Left colon (tissue), 2 donors: ENCODE measurements at regions not wholly inside any gene's neighbourhood (a gene's known extent, or its start where the extent isn't known, plus 50 kb on each side); places are given as distances from the start of the nearest gene placed in this dataset.
A peak's percentile ranks its signal among the peaks of the same experiment; 100 is the strongest.
"Not testable (repeated sequence)": the region's sequence is repeated elsewhere in the genome, so short reads cannot be mapped to it uniquely, and the experiment has no call there.

Experiments used
- ATAC-seq: fragments of 200-7000 bp; cut with Tn5 transposase; one replicate; pipeline ENCODE4 v1.9.1; 2020; ENCODE audit warnings: mild to moderate bottlenecking, moderate library complexity
- DNase-seq, 2 donors: peaks; one replicate each; pipeline ENCODE4 v3.0.0-alpha.2; 2020
- intact Hi-C, 2 donors: fragments of 100-400 bp; cut with DNase I in 1 of 2; cut with micrococcal nuclease in 1 of 2; formaldehyde crosslinking; loops; one replicate each; pipeline versions ENCODE4 v1.11.2 to v1.14.0; 2022; cut with DNase I, micrococcal nuclease
- donor health status: DM: no; HTN: no; CAD: no.
- donor health status: DM: yes; HTN: yes; CAD: no.

DNA sequence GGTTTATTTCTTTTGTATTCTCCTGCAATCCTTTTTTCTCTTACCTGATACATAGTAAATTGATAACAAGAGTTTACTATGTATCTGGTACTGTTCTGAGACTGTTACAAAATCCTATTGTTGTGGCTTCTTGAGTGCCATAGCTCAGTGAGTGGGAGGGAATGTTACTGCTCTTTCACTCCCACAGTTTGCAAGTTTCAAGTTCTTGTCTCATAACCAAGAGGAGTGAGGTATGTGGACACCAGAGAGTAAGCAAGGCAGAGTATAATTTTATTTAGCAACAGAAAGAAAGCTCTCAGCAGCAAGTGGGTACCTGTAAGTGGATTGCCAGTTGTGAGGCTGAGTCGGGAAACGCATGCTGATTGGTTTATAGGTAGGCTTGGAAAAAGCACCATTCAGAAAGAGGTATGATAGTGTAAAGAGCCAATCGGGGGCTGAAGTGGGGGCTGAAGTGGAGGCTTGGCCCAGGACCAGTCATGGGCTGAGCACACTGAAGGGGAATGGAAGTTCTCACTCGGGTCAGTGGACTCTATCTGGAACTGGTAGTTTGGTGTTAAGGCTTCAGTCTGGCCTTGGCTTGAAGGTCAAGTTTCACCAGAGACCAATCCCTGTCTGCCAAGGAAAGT lies 850.8 kb downstream of the TMTC2 start:
- ATAC-seq (no peak), DNase-seq (no peak)
- intact Hi-C loops: no loop called here

DNA sequence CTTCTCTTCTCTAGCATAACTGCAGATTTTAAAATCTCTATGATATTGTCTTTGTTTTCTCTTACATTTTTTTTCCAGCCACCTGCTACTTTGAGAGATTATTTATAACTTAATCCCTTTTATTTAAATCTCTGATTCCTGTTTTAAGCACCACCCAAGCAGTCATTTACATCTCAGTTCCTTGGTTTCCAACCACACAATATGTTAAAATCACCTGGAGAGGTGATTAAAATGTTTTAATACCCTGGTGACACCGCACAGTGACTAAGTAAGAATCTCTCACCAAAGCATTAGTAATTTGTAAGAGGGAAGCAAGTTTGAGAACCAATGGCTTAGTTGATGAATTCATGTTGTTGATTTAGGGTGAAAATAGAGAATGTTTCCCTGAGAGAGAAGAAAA lies 849.8 kb downstream of the TMTC2 start:
- intact Hi-C loops: no loop called here
- DNase-seq (no peak), ATAC-seq (no peak)

DNA sequence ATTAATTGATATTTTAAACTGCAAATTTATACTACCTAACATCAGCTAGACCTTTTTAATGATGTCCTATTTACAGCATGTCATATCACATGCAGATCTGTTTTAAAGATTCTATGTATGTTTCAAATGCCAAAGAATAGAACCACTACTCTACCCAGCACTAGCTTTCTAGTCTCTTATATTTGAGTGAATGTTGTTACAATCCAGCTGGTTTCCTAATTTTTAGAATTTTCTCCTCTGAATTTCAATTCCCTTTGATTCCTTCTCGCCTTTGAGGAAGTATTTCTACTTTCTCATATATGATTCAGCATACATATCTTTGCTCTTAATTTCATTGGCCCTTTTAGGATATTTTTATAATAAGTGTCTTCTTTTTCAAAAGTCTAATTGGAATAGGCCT lies 841.9 kb downstream of the TMTC2 start:
- DNase-seq (no peak), ATAC-seq (no peak)
- intact Hi-C loops: no loop called here

DNA sequence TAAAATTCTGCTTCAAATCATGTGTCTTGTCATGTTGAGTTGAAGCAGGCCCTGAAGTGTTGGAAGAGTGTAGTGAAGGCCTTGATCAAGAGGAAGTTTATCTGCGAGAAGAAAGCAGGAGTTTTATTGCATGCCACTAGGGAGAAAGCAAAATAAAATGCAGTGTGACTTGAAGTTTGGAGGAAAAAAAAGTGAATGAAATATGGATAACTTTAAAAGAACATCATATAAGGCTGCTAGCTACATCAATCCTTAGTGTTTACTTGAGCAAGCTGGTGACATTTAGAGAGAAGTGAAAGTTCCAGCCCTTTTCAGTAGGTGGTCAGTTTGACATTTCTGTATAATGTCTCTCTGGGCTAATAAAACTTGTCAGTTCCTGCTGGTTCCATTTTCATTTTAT lies 841.1 kb downstream of the TMTC2 start:
- ATAC-seq (no peak), DNase-seq (no peak)
- intact Hi-C loops: no loop called here

DNA sequence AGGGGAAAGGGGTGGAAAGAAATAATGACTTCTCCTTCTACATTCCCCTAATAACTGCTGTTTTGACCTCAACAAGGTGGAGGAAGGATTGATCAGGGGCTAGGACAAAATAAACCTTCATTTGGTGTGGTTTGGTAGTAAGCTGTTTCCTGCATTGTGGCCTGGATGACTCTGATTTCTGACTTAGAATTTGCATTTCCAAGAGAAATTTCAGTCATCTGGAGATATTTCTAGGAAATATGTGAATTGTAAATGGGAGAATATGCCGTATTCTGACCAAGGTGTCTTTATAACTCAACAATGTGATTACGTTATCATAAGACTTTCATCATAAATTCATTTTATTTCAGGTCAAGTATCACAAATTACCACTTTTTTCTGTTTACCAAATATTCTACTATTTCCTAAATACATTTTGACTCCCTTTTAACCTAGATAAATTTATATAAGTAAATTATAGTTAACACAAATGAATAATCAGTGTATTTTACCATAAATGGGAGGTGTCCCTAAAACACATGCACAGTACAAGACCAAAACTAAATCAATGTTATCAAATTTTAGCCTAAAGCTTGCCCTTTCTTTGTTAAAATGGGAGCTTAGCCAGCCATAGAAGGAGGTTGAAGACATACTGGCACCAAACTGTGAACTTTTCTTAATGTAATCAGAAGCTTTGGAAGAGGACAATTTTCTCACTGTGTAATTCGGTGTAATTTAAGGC lies 828.8 kb downstream of the TMTC2 start:
- DNase-seq: no peak
- no peak for ATAC-seq
- intact Hi-C loops: no loop called here

DNA sequence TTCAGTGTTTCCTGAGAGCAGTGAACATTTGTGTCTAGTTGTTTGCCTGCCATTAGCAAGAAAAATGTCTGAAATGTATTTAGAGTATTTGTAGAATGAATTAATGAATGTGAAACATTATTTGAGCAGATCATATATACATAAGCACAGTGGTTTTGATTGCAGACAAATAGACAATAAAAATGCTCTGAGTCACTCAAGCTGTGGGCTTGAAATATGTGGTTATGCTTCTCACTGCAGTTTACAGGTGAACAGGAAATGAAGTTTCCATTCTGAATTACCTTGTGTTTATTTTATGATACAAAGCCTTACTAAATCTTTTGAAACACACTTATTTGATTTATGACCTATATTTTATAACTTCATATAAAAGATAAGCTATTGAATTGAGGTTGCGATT lies 827.7 kb downstream of the TMTC2 start:
- DNase-seq (no peak), ATAC-seq (peak; percentile 73)
- intact Hi-C loops: no loop called here

DNA sequence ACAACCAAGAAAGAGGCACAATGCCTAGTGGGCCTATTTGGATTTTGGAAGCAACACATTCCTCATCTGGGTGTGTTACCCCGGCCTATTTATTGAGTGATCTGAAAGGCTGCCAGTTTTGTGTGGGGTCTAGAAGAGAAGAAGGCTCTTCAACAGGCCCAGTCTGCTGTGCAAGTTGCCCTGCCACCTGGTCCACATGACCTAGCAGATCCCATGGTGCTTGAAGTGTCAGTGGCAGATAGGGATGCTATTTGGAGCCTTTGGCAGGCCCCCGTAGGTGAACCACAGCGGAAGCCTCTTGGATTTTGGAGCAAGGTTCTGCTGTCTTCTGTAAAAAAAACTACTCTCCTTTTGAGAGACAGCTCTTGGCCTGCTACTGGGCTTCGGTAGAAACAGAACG lies 820.1 kb downstream of the TMTC2 start:
- ATAC-seq (no peak), DNase-seq (no peak)
- intact Hi-C loops: no loop called here

DNA sequence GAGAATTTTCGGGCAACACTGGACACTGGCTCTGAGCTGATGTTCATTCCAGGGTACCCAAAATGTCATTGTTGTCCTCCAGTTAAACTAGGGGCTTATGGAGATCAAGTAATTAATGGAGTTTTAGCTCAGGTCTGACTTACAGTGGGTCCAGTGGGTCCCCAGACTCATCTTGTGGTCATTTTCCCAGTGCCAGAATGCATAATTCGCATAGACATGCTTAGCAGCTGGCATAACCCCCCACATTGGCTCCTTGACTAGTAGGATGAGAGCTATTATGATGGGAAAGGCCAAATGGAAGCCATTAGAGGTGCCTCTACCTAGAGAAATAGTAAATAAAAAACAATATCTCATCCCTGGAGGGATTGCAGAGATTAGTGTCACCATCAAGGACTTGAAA lies 818.9 kb downstream of the TMTC2 start:
- intact Hi-C loops: no loop called here
- DNase-seq: no peak
- no peak for ATAC-seq

DNA sequence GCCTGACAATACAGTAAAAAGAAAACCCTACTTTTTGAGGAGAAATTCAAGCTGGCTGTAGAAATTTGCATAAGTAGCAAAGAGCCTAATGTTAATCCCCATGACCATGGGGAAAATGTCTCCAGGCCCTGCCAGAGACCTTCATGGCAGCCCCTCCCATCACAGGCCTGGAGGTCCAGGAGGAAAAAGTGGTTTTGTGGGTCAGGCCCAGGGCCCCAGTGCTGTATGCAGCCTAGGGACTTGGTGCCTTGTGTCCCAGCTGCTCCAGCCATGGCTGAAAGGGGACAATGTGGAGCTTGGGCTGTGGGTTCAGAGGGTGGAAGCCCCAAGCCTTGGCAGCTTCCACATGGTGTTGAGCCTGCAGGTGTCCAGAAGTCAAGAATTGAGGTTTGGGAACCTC lies 813.2 kb downstream of the TMTC2 start:
- intact Hi-C loops, ATAC-seq, DNase-seq: not testable (repeated sequence)

DNA sequence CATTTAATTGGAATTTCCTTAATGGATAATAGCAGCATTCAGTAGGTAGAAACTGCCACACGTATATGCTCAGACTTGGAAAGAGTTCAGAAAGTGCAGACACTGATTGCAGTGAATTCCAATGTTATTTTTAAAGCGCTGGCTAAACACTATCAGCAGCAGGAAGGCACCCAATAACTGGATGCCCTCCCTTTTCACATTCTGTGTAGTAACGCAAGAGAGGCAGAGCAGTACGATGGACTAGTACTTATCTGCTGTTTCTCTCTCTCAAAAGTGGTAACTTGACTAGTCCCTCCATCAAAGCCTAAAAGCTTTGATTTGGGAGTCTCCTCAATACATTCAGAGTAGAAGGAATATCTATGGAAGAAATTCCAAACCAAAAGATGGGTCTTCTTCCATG lies 791.0 kb downstream of the TMTC2 start:
- no peak for ATAC-seq
- DNase-seq: no peak
- intact Hi-C loops: no loop called here

DNA sequence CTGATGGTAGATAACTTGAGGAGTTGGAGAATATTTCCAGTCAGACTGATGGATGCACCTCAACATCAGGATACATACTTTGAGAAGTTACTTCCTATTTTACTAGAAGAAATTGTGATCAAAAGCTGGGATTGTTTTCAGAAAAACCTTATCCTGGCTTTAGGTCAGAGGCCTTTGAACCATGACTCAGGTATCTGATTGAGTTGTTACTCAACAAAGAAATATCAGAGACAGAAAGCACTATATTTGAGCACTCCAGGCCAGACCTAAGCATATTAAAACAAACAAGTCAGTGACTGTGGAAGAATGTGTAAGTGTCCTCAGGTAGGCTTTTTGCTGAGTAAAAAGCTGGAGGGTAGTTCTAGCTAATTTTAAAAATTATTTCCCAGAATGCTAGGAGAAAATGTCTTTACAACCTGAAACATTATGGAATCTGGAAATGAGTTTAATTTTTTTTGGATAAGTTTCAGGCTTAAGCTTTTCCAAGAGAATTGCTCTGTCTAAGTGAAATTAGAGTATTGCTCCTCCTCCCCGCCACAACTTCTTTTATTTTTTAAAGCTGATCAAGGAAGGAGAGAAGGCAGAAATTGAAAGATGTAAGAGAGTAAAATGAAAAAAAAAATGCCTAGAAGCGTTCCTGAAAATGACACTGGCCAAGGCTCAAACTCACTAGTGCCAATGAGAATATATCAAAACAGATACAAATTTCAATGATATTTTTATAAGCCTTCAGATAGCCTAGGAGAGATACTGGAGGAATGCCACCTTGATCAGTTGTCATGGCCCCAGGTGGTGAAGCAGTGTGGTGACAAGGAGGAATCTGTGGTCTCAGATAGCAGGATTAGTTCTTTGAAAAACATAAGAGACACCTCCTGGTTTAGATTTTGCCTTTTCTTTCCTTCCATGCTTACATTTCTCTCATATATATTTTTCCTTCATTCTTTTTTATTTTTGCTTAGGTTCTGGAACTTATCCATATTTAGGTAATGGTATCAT lies 790.3 kb downstream of the TMTC2 start:
- intact Hi-C loops: no loop called here
- ATAC-seq: no peak
- no peak for DNase-seq

DNA sequence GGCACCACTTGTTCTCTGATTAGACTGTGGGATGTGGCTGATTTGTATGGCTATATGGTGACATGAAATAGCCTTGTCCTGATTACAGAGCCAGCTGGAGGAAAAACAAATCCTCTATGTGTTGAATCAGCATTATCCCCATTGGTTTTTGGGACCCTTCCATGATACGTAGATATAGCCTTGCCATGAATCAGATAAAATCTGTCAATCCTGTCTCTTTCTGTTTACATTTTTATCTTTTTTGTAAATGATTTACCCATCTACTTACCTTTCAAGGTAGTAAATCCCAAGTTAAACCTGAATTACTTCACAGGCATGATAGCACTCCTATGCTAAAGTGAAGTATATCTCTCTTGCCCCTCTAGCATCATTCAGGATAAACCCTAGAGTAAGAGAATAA lies 789.3 kb downstream of the TMTC2 start:
- DNase-seq (no peak), ATAC-seq (no peak)
- intact Hi-C loops: no loop called here

DNA sequence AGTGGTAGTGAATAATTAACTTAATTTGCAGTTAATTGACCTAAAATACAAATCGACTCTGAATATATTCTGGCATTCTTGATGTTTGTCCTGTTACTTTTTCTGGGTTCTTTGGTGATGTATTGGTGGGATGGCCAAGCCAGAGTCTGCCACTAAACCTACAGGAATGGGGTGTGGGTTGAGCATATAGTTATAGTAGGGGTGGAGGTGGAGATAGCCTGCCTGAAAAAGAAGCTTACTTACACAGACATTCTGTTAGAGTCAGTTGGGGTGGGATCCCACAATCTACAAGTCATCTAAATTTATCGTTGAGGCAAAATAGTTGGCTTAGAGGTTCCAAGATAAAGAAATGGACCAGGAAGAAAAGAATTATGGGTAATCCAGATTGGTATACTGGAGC lies 787.7 kb downstream of the TMTC2 start:
- intact Hi-C loops: no loop called here
- DNase-seq (no peak), ATAC-seq (no peak)

DNA sequence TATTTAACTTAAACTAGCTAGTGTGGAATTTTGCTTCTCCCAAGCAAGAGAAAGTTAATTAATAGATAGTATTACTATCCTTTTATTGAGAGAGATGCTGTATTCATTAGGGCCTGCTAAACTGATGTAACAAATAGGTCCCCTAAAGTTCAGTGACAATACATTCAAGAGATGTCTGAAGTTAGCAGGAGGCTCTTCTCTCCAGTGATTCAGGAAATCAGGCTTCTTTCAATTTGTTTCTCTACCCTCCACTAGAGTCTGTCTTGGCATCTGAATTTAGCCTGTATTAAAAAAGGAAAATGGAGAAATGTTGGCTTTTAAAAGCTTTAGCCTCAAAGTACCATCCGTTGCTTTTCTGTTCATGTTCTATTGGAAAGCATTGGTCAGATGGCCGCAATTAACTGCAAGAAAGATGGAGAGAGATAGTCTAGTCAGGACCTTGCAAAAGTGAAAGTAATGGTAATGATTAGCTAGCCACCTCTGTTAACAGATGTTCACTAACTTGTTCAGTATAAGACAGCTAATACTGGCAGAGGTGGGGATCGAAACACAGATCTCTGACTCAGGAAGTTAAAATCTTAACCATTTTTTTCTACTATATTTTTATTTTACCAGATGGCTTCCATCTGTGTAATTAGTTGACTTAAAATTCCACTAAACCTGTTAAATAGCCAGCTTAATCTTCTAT lies 786.8 kb downstream of the TMTC2 start:
- DNase-seq (no peak), ATAC-seq (no peak)
- intact Hi-C loops: no loop called here

DNA sequence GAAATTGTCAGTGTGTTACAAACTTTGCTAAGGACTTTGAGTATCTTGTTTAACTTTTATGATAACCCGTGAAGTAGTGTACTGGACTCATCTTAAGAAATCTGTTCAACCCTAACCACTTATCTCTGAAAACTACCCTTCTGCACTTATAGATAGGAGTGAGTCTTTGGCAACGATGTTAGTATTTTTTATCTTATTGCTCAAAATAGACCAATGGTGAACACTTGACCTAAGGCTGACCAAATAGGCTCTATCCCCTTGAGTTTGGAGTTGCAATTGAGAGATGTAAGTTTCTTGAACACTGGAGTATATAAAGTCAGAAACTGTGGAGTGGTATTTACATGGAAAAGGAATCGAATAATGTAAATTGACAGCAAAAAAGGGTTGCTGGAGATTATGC lies 786.1 kb downstream of the TMTC2 start:
- intact Hi-C loops: no loop called here

DNA sequence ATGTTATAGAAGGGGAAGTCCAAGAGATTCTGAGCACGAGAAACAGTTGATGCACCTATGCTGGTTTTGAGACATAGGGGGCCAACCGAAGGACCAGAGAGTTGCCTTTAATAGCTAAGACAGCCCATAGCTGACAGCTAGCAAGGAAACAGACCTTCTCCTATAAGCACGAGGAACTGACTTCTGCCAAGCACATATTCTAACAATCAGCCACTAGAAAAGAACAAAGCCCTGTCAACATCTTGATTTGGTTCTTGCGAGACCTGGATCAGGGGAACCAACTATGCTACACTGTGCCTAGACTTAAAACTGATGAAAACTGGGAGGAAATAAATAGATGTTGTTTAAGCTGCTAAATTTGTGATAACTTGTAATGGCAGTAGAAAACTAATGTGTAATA lies 785.6 kb downstream of the TMTC2 start:
- DNase-seq (no peak), ATAC-seq (no peak)
- intact Hi-C loops: no loop called here

More for the DNA sequence above, 786.1 kb downstream of the TMTC2 start:
- ATAC-seq (no peak), DNase-seq (no peak)

DNA sequence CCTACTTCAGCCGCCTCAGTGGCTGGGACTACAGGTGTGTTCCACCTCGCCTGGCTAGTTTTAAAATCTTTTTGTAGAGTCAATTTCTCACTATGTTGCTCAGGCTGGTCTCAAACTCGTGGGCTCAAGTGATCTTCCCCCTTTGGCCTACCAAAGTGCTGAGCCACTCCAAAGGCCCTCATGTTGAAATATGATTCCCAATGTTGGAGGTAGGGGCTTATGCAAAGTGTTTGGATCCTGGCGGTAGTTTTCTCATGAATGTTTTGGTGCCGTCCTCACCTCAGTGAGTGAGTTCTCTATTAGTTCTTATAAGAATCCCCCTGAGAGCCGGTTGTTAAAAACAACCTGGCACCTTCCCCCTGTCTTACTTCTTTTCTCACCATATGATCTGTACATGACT lies 784.6 kb downstream of the TMTC2 start:
- no peak for ATAC-seq
- intact Hi-C loops: no loop called here
- DNase-seq: no peak

DNA sequence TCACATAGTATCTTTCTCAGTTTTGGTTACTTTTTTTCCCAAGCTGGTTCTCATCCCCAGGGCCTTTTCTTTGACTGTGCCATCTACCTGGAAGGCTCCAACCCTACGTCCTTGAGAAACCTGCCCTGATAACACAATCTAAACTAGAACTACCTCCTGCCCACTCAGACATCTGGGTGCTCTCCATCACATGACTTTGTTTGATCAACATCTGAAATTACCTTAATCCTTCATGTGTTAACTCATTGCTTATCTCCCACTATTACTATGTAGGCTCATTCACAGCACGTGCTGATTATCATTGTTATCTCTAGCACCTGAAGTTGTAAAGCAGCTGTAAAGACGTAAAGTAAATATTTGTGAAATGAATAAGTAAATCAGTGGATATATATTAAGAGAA lies 784.0 kb downstream of the TMTC2 start:
- peak; percentile 45 for ATAC-seq
- intact Hi-C loops: no loop called here
- no peak for DNase-seq
